WI38 (cell line): ENCODE measurements at regions not wholly inside any gene's neighbourhood (a gene's known extent, or its start where the extent isn't known, plus 50 kb on each side); places are given as distances from the start of the nearest gene placed in this dataset.

Experiments used
- H3K4me3 ChIP-seq: 2 replicates; pipeline ENCODE4 v1.5.1; 2011; ENCODE audit warnings: low read depth, mild to moderate bottlenecking, control low read depth, low read length
- CTCF ChIP-seq: IDR thresholded peaks from 2 replicates; pipeline ENCODE4 v1.5.1; 2012; ENCODE audit warnings: low read depth, mild to moderate bottlenecking, control low read depth, low read length

GRCh38 chr13:50584856-50585580, 258.5 kb downstream of the DLEU7 start:
- TF ChIP-seq CTCF = no peak
- no peak overlapping the region for H3K4me3 ChIP-seq

GRCh38 chr13:50585674-50586413, 257.6 kb downstream of the DLEU7 start:
- no peak for TF ChIP-seq CTCF
- H3K4me3 ChIP-seq = no peak overlapping the region

- no peak overlapping the region for H3K4me3 ChIP-seq
- TF ChIP-seq CTCF = no peak
These were observed 256.9 kb downstream of the DLEU7 start for GRCh38 chr13:50586414-50587083.

GRCh38 chr13:50587115-50587514, 256.4 kb downstream of the DLEU7 start:
- H3K4me3 ChIP-seq = no peak overlapping the region
- TF ChIP-seq CTCF = no peak

GRCh38 chr13:50587645-50588373, 255.7 kb downstream of the DLEU7 start:
- TF ChIP-seq CTCF = no peak
- no peak overlapping the region for H3K4me3 ChIP-seq

GRCh38 chr13:50588491-50589130, 254.9 kb downstream of the DLEU7 start:
- H3K4me3 ChIP-seq = no peak overlapping the region
- no peak for TF ChIP-seq CTCF
